Ovary (tissue), 7 donors: ENCODE measurements at regions not wholly inside any gene's neighbourhood (a gene's known extent, or its start where the extent isn't known, plus 50 kb on each side); places are given as distances from the start of the nearest gene placed in this dataset.

Source experiments
- DNase-seq, 5 donors: peaks; one replicate each; pipeline ENCODE4 v3.0.0-alpha.2; 2019 to 2020
- H3K27ac ChIP-seq, 2 donors: fragments of 200-600 bp; one replicate each; pipeline versions ENCODE4 v1.5.1 to v1.8.0; 2019 to 2022
- H3K27me3 ChIP-seq: fragments of 200-600 bp; one replicate; pipeline ENCODE4 v1.8.0; 2022
- H3K36me3 ChIP-seq: fragments of 200-600 bp; sonication (generic); one replicate; pipeline ENCODE4 v1.5.1; 2019
- H3K4me1 ChIP-seq: one replicate; pipeline ENCODE4 v1.8.1; 2013; ENCODE audit warnings: mild to moderate bottlenecking, moderate library complexity; ENCODE audit not compliant: insufficient read depth
- H3K4me3 ChIP-seq: fragments of 200-600 bp; sonication (generic); one replicate; pipeline ENCODE4 v1.5.1; 2017
- H3K9me3 ChIP-seq, 2 donors: fragments of 200-600 bp in 1 of 2; sonication (generic) in 1 of 2; one replicate each; pipeline versions ENCODE4 v1.5.1 to v1.8.1; 2013 to 2019; ENCODE audit warnings: mild to moderate bottlenecking in 1 of 2, moderate library complexity in 1 of 2
- EP300 ChIP-seq: sonication (generic); formaldehyde crosslinking; IDR thresholded peaks from one replicate; pipeline ENCODE4 v1.6.1; 2017; ENCODE audit warnings: antibody characterized with exemption
- POLR2A ChIP-seq: fragments of 450-650 bp; IDR thresholded peaks from one replicate; pipeline ENCODE4 v1.6.1; 2017; ENCODE audit warnings: antibody characterized with exemption, mild to moderate bottlenecking, moderate library complexity
- WGBS, 3 donors: extraction: QIAGEN DNeasy Blood & Tissue Kit in 1 of 3; methylation state at CpG; one replicate each; pipeline versions ENCODE4 v1.1.5 to v1.1.7; 2013 to 2017; 5-methylcytosine and 5-hydroxymethylcytosine counted together
- intact Hi-C, 4 donors: fragments of 100-400 bp; cut with DNase I; formaldehyde crosslinking; loops; one replicate each; pipeline versions ENCODE4 v1.11.0 to v1.15.1; 2022 to 2023
- TF ChIP-seq, protein P1 (sequence below), 3 donors: fragments of 450-650 bp in 2 of 3; fragments of 200-600 bp in 1 of 3; IDR thresholded peaks; one replicate each; pipeline versions ENCODE4 v1.5.1 to v1.8.0; 2016 to 2022; ENCODE audit warnings: antibody characterized with exemption in 3 of 3, mild to moderate bottlenecking in 1 of 3
- donor health status: DM: no; HTN: no; CAD: no; lungs with moderate emphysema.
- donor health status: DM: no; HTN: no; CAD: no.
- donor health status: Bipolar disorder and iron deficiency.
- donor health status: DM: no; HTN: no; CAD: no.
- donor health status: DM: yes; HTN: yes; CAD: no.

DNA sequence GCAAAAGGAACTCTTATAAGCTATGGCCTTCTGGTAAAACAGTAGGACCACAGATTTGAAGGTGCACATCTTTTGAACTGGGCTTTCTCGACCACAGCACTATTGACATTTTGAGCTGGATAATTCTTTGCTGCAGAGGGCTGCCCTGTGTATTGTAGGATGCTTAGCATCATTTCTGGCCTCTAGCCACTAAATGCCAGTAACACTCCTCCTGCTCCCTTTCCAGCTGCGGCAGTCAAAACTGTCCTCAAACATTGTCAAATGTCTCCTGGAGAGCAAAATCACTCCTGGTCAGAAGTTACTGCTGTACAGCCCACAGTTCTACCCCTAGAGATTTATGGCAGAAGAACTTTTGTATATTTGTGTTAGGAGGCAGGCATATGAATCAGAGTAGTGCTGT is 836.7 kb downstream of the PLA2G4A start:
- TF ChIP-seq, protein P1, sequence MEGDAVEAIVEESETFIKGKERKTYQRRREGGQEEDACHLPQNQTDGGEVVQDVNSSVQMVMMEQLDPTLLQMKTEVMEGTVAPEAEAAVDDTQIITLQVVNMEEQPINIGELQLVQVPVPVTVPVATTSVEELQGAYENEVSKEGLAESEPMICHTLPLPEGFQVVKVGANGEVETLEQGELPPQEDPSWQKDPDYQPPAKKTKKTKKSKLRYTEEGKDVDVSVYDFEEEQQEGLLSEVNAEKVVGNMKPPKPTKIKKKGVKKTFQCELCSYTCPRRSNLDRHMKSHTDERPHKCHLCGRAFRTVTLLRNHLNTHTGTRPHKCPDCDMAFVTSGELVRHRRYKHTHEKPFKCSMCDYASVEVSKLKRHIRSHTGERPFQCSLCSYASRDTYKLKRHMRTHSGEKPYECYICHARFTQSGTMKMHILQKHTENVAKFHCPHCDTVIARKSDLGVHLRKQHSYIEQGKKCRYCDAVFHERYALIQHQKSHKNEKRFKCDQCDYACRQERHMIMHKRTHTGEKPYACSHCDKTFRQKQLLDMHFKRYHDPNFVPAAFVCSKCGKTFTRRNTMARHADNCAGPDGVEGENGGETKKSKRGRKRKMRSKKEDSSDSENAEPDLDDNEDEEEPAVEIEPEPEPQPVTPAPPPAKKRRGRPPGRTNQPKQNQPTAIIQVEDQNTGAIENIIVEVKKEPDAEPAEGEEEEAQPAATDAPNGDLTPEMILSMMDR (IDR thresholded peaks at IDR 0.05) = no peak
- TF ChIP-seq EP300 = no peak
- DNase-seq = no peak
- no peaks in the 10 kb centered on the region for H3K36me3 ChIP-seq
- no peaks in the 10 kb centered on the region for H3K9me3 ChIP-seq
- H3K4me3 ChIP-seq = no peak overlapping the region
- WGBS, 3 donors = 93 to 94% (median 93%) methylated on average over 2 of the region's 2 CpGs
- no peak overlapping the region for H3K27ac ChIP-seq
- H3K27me3 ChIP-seq = no peaks in the 10 kb centered on the region
- intact Hi-C loops = no loop called here
- H3K4me1 ChIP-seq = no peaks in the 10 kb centered on the region

DNA sequence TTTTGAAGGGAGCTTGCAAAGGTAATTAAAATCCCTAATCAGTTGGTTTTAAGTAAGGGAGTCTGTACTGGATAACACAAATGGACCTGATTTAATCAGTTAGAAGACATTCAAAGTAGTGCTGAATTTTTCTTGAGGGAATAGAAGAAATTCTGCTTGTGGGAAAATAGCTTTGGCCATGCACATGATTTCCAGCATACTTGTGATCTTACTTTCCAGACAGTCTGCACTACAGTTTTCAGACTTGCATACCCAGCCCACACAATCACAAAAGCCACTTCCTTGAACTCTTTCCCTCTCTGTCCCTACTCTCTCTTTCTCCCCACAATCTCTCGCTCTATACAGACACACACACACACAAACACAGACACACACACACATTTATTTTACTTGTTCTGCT is 852.1 kb downstream of the PLA2G4A start:
- Histone ChIP-seq H3K27ac (no peak overlapping the region), H3K4me1 (no peaks in the 10 kb centered on the region), H3K4me3 (no peak overlapping the region), H3K36me3 (no peaks in the 10 kb centered on the region), H3K27me3 (peaks cover 3% of the 10 kb centered on the region), H3K9me3 (no peaks in the 10 kb centered on the region)
- WGBS, 3 donors = 54 to 72% (median 68%) methylated on average over 1 of the region's 1 CpG
- no peak for DNase-seq
- no peak for TF ChIP-seq EP300
- TF ChIP-seq, protein P1 (IDR thresholded peaks at IDR 0.05) = no peak
- TF ChIP-seq POLR2A = no peak
- intact Hi-C loops = no loop called here

DNA sequence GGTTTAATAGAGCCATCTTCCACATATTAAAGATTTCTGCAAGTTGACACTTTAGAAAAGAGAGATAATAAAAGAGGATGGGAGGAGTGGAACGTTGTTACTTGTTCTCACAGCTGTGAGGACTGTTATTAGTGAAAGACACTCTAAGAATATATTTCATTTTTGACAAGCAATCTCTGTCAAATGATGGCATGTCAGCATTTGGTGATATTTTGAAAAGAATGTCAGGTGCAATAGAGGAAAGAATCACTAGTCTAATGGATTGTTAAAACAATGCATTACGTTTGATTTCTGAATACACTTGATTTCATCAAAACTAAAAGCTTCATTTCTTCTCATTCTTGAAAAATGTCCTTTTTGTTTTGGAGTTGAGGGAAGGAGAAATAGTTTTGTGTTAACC is 853.4 kb downstream of the PLA2G4A start:
- Histone ChIP-seq H3K27ac (no peak overlapping the region), H3K36me3 (no peaks in the 10 kb centered on the region), H3K27me3 (peaks cover 3% of the 10 kb centered on the region), H3K9me3 (no peaks in the 10 kb centered on the region), H3K4me3 (no peak overlapping the region), H3K4me1 (no peaks in the 10 kb centered on the region)
- intact Hi-C loops = no loop called here
- no peak for TF ChIP-seq EP300
- TF ChIP-seq, protein P1 (IDR thresholded peaks at IDR 0.05) = no peak
- TF ChIP-seq POLR2A = no peak
- 16 to 37% (median 26%) methylated on average over 2 of the region's 2 CpGs for WGBS, 3 donors
- no peak for DNase-seq

DNA sequence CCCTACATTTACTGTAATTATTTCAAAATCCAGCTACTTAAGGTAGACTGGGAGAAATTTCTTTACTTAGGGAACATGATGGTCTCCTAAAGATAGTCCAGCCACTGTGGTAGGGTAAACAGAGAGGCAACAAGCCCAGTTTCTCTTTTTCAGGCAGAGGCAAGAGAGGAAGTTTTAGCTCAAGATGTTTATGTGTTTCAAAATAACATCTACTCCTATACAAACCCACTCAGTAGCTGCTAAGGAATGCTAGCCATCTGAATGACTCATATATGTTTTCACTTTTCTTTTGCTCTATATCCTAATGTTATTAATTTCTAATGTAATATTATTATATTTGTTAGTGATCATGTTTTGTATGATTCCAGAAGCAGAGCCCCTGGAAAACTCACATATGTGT is 856.6 kb downstream of the PLA2G4A start:
- no peaks in the 10 kb centered on the region for H3K27me3 ChIP-seq
- H3K4me1 ChIP-seq = no peaks in the 10 kb centered on the region
- no peaks in the 10 kb centered on the region for H3K36me3 ChIP-seq
- DNase-seq = no peak
- H3K9me3 ChIP-seq = no peaks in the 10 kb centered on the region
- no peak overlapping the region for H3K4me3 ChIP-seq
- H3K27ac ChIP-seq = no peak overlapping the region
- intact Hi-C loops = no loop called here
- TF ChIP-seq, protein P1 (IDR thresholded peaks at IDR 0.05) = no peak
- no peak for TF ChIP-seq EP300

DNA sequence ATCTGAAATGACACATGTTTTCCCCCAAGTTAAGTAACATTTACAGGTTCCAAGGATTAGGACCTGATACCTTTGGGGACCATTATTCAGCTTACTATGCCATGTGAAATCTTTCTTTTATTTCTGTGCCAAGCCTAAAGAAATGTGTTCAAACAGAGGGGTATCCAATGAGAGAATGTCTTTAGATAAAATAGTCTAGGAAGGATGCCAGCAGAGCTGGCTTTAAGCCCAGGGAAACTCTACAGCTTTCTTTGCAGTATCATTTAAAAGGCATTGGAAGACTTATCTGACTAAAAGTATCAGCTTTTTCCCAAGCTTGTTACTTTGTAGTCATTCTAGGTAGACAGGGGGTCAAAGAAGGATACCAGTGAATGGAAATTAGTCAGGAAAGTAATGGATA is 860.4 kb downstream of the PLA2G4A start:
- H3K27ac ChIP-seq = no peak overlapping the region
- intact Hi-C loops = no loop called here
- no peaks in the 10 kb centered on the region for H3K36me3 ChIP-seq
- DNase-seq = peak in 1 of 5 donors; percentile 22
- H3K4me3 ChIP-seq = no peak overlapping the region
- H3K27me3 ChIP-seq = no peaks in the 10 kb centered on the region
- H3K4me1 ChIP-seq = no peaks in the 10 kb centered on the region
- TF ChIP-seq POLR2A (no peak), EP300 (no peak)
- TF ChIP-seq, protein P1 (IDR thresholded peaks at IDR 0.05) = no peak
- H3K9me3 ChIP-seq = no peaks in the 10 kb centered on the region
